Testis (tissue), 2 donors: ENCODE measurements at regions not wholly inside any gene's neighbourhood (a gene's known extent, or its start where the extent isn't known, plus 50 kb on each side); places are given as distances from the start of the nearest gene placed in this dataset.

Experiments used
- POLR2A ChIP-seq: fragments of 450-650 bp; IDR thresholded peaks from one replicate; pipeline ENCODE4 v1.6.1; 2017; ENCODE audit warnings: antibody characterized with exemption, mild to moderate bottlenecking, moderate library complexity
- TF ChIP-seq, protein P1 (sequence below), 3 experiments: fragments of 450-650 bp in 2 of 3; fragments of 200-600 bp in 1 of 3; sonication (generic) in 1 of 3; IDR thresholded peaks; one replicate each; pipeline ENCODE4 v1.5.1; 2016 to 2019; ENCODE audit warnings: antibody characterized with exemption in 3 of 3, mild to moderate bottlenecking in 2 of 3, moderate library complexity in 1 of 3

DNA sequence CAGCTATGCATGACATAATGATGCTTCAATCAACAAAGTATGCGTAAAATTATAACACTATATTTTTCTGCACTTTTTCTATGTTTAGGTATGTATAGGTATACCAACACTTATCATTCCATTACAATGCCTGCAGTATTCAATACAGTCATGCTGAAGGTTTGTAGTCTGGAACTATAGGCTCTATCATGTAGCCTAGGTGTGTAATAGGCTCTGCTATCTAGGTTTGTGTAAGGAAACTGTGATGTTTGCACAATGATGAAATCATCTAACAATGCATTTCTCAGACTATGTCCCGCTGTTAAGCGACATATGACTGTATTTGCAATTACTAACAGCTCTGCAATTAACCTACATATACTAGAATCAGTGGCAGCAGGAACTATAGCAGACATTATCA lies 1447.5 kb downstream of the GATA3 start:
- TF ChIP-seq POLR2A = no peak
- TF ChIP-seq, protein P1, sequence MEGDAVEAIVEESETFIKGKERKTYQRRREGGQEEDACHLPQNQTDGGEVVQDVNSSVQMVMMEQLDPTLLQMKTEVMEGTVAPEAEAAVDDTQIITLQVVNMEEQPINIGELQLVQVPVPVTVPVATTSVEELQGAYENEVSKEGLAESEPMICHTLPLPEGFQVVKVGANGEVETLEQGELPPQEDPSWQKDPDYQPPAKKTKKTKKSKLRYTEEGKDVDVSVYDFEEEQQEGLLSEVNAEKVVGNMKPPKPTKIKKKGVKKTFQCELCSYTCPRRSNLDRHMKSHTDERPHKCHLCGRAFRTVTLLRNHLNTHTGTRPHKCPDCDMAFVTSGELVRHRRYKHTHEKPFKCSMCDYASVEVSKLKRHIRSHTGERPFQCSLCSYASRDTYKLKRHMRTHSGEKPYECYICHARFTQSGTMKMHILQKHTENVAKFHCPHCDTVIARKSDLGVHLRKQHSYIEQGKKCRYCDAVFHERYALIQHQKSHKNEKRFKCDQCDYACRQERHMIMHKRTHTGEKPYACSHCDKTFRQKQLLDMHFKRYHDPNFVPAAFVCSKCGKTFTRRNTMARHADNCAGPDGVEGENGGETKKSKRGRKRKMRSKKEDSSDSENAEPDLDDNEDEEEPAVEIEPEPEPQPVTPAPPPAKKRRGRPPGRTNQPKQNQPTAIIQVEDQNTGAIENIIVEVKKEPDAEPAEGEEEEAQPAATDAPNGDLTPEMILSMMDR (IDR thresholded peaks at IDR 0.05) = no peak
